ENCODE measurements at regions not wholly inside any gene's neighbourhood (a gene's known extent, or its start where the extent isn't known, plus 50 kb on each side); places are given as distances from the start of the nearest gene placed in this dataset.
A peak's percentile ranks its signal among the peaks of the same experiment; 100 is the strongest.

DNA sequence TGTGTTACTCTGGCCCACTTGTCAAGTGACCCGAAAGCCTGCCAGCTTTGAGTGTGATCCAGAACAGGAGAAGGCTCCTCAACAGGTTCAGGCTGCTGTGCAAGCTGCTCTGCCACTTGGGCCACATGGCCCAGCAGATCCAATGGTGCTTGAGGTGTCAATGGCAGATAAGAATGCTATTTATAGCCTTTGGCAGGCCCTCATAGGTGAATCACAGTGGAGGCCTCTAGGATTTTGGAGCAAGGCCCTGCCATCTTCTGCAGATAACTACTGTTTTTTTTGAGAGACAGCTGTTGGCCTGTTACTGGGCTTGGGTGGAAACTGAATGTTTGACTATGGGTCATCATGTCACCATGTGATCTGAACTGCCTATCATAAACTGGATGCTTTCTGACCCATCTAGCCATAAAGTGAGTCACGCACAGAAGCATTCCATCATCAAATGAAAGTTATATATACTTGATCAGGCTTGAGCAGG is 180.8 kb downstream of the CARTPT start:
- Histone ChIP-seq H2AFZ (ENCODE audit: low read length) (no peak overlapping the region), H3K27me3 (ENCODE audit: control insufficient read depth in 3 of 3, insufficient read depth in 3 of 3, low read depth in 1 of 3, low read length in 3 of 3) (no peaks in the 10 kb centered on the region), H3K18ac (ENCODE audit: low read length) (no peak overlapping the region), H2BK12ac (ENCODE audit: low read length) (no peak overlapping the region), H4K91ac (ENCODE audit: low read depth, low read length, poor library complexity) (no peak overlapping the region), H4K8ac (ENCODE audit: low read depth, low read length) (no peak overlapping the region), H3K27ac (replicated peaks; ENCODE audit: low read length) (no peak overlapping the region), H3K9me3 (replicated peaks in 1 of 2; ENCODE audit: control insufficient read depth in 2 of 2, insufficient read depth in 1 of 2, low read depth in 1 of 2, low read length in 2 of 2) (no peaks in the 10 kb centered on the region), H3K14ac (ENCODE audit: low read length) (no peak overlapping the region), H3K36me3 (replicated peaks in 1 of 2; ENCODE audit: control insufficient read depth in 2 of 2, insufficient read depth in 2 of 2, low read length in 2 of 2) (no peaks in the 10 kb centered on the region), H3K4me1 (ENCODE audit: control insufficient read depth in 2 of 2, insufficient read depth in 1 of 2, low read depth in 1 of 2, low read length in 2 of 2) (no peaks in the 10 kb centered on the region), H3K79me1 (ENCODE audit: low read depth, low read length) (no peaks in the 10 kb centered on the region), H2BK15ac (ENCODE audit: low read length) (no peak overlapping the region), H3K4me3 (ENCODE audit: low read length in 2 of 2) (no peak overlapping the region), H2BK120ac (ENCODE audit: low read depth, low read length) (no peak overlapping the region), H2AK5ac (ENCODE audit: low read depth, low read length) (no peak overlapping the region), H3K23ac (ENCODE audit: low read depth, low read length, poor library complexity) (no peak overlapping the region), H3K9ac (ENCODE audit: low read depth, low read length, poor library complexity) (no peak overlapping the region), H3K4ac (ENCODE audit: low read length) (no peak overlapping the region), H2BK5ac (ENCODE audit: low read length) (no peak overlapping the region), H3K4me2 (ENCODE audit: insufficient read depth, low read length, poor library complexity, severe bottlenecking) (no peak overlapping the region)
- DNase-seq (ENCODE audit: low spot score) = no peak
- WGBS, 2 donors (ENCODE audit: extremely low coverage in 2 of 2, insufficient read length in 2 of 2, insufficient replicate concordance in 1 of 2) = no CpG with 5 or more reads among the region's 2 CpGs

DNA sequence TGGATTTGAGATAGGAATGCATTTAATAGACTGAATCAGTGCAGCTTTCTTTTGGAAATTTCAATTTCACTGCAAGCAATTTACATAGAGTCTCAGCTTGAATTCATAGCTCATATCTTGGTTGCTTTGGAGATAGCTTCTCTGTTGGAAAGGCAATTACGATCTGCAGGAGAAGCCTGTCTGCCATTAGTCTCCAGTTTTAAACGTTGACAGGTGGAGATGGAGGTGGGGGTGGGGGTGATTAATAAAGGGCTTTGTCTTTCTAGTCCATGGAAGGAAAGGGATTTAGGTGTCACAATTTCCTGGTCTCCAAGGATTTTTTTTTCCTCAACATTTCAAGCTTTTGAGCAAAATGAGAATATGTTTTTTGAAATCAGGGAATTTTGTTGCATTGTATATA is 184.7 kb downstream of the CARTPT start:
- H3K18ac ChIP-seq (ENCODE audit: low read length) = no peak overlapping the region
- H2BK15ac ChIP-seq (ENCODE audit: low read length) = no peak overlapping the region

GRCh38 chr5:71904852-71905251 is 185.8 kb downstream of the CARTPT start:
- Histone ChIP-seq H3K23ac (ENCODE audit: low read depth, low read length, poor library complexity) (no peak overlapping the region), H2BK15ac (ENCODE audit: low read length) (no peak overlapping the region), H3K18ac (ENCODE audit: low read length) (no peak overlapping the region), H4K8ac (ENCODE audit: low read depth, low read length) (no peak overlapping the region), H3K4me2 (ENCODE audit: insufficient read depth, low read length, poor library complexity, severe bottlenecking) (no peak overlapping the region), H3K27me3 (ENCODE audit: control insufficient read depth in 3 of 3, insufficient read depth in 3 of 3, low read depth in 1 of 3, low read length in 3 of 3) (no peaks in the 10 kb centered on the region), H2BK12ac (ENCODE audit: low read length) (no peak overlapping the region), H3K79me1 (ENCODE audit: low read depth, low read length) (no peaks in the 10 kb centered on the region), H3K4me1 (ENCODE audit: control insufficient read depth in 2 of 2, insufficient read depth in 1 of 2, low read depth in 1 of 2, low read length in 2 of 2) (peaks cover 4 to 5% of the 10 kb centered on the region in 2 donors), H4K91ac (ENCODE audit: low read depth, low read length, poor library complexity) (no peak overlapping the region), H3K36me3 (replicated peaks in 1 of 2; ENCODE audit: control insufficient read depth in 2 of 2, insufficient read depth in 2 of 2, low read length in 2 of 2) (peaks cover 0 to 1% of the 10 kb centered on the region in 2 donors), H3K9me3 (replicated peaks in 1 of 2; ENCODE audit: control insufficient read depth in 2 of 2, insufficient read depth in 1 of 2, low read depth in 1 of 2, low read length in 2 of 2) (peaks cover 2 to 7% of the 10 kb centered on the region in 2 donors), H2BK120ac (ENCODE audit: low read depth, low read length) (no peak overlapping the region), H3K14ac (ENCODE audit: low read length) (no peak overlapping the region), H3K9ac (ENCODE audit: low read depth, low read length, poor library complexity) (no peak overlapping the region), H3K4ac (ENCODE audit: low read length) (no peak overlapping the region), H3K27ac (replicated peaks; ENCODE audit: low read length) (no peak overlapping the region), H2AK5ac (ENCODE audit: low read depth, low read length) (no peak overlapping the region), H3K4me3 (ENCODE audit: low read length in 2 of 2) (no peak overlapping the region), H2BK5ac (ENCODE audit: low read length) (no peak overlapping the region), H2AFZ (ENCODE audit: low read length) (no peak overlapping the region)
- no CpG with 5 or more reads among the region's 2 CpGs for WGBS, 2 donors (ENCODE audit: extremely low coverage in 2 of 2, insufficient read length in 2 of 2, insufficient replicate concordance in 1 of 2)
- no peak for DNase-seq (ENCODE audit: low spot score)

More for the DNA sequence above, 184.7 kb downstream of the CARTPT start:
- Histone ChIP-seq H3K9ac (ENCODE audit: low read depth, low read length, poor library complexity) (no peak overlapping the region), H3K79me1 (ENCODE audit: low read depth, low read length) (no peaks in the 10 kb centered on the region), H3K4me1 (ENCODE audit: control insufficient read depth in 2 of 2, insufficient read depth in 1 of 2, low read depth in 1 of 2, low read length in 2 of 2) (peaks cover 4 to 5% of the 10 kb centered on the region in 2 donors), H3K4ac (ENCODE audit: low read length) (no peak overlapping the region), H2BK12ac (ENCODE audit: low read length) (no peak overlapping the region), H3K4me3 (ENCODE audit: low read length in 2 of 2) (no peak overlapping the region), H3K23ac (ENCODE audit: low read depth, low read length, poor library complexity) (no peak overlapping the region), H3K27ac (replicated peaks; ENCODE audit: low read length) (no peak overlapping the region), H3K14ac (ENCODE audit: low read length) (no peak overlapping the region), H4K8ac (ENCODE audit: low read depth, low read length) (no peak overlapping the region), H2AFZ (ENCODE audit: low read length) (no peak overlapping the region), H2AK5ac (ENCODE audit: low read depth, low read length) (no peak overlapping the region), H3K9me3 (replicated peaks in 1 of 2; ENCODE audit: control insufficient read depth in 2 of 2, insufficient read depth in 1 of 2, low read depth in 1 of 2, low read length in 2 of 2) (peaks cover 2 to 7% of the 10 kb centered on the region in 2 donors), H2BK120ac (ENCODE audit: low read depth, low read length) (no peak overlapping the region), H3K4me2 (ENCODE audit: insufficient read depth, low read length, poor library complexity, severe bottlenecking) (no peak overlapping the region), H4K91ac (ENCODE audit: low read depth, low read length, poor library complexity) (no peak overlapping the region), H2BK5ac (ENCODE audit: low read length) (no peak overlapping the region), H3K27me3 (ENCODE audit: control insufficient read depth in 3 of 3, insufficient read depth in 3 of 3, low read depth in 1 of 3, low read length in 3 of 3) (no peaks in the 10 kb centered on the region), H3K36me3 (replicated peaks in 1 of 2; ENCODE audit: control insufficient read depth in 2 of 2, insufficient read depth in 2 of 2, low read length in 2 of 2) (peaks cover 0 to 1% of the 10 kb centered on the region in 2 donors)
- no CpG with 5 or more reads among the region's 2 CpGs for WGBS, 2 donors (ENCODE audit: extremely low coverage in 2 of 2, insufficient read length in 2 of 2, insufficient replicate concordance in 1 of 2)
- no peak for DNase-seq (ENCODE audit: low spot score)

DNA sequence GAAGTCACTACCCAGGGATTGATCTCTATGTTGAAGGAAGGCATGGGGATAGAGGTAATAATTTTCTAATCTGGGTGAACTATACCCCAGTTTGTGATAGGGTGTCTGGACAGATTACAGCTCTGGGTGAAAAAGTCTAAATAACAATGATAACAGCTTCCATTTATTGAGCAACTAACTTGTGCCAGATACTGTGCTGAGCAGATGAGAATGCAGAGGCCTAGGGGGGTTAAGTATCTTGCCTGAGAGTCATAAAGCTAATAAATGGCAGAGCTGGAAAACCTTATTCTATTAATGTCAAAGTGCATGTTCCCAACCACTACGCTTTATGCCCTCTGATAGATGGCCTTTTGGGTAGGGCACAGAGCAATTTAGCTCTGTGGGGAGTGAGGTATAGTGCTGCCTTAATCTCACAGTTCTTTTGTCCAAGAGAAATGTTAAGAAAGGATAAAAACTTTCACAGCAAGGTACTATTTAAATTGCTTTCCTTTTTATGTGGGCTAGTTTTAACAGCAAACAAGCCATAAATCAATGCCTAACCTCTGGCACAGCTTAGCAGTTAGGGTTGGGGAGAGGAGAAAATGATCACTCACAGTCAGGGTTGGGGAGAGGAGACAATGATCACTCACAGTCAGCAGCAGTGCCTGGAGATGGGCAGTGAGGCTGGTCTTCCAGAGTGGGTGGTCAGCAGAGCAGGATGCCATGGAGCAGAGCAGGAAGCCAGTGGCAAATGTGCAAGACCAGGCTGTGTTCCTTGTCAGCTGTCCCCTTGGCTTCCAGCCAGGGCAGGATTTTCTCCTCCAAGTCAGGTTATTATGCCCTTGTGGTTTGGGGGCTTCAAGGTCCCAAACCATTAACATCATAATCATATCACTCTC is 187.0 kb downstream of the CARTPT start:
- H3K27me3 ChIP-seq (ENCODE audit: control insufficient read depth in 3 of 3, insufficient read depth in 3 of 3, low read depth in 1 of 3, low read length in 3 of 3) = no peaks in the 10 kb centered on the region
- WGBS, 2 donors (ENCODE audit: extremely low coverage in 2 of 2, insufficient read length in 2 of 2, insufficient replicate concordance in 1 of 2) = no CpG with 5 or more reads among the region's 1 CpG
- no peak overlapping the region for H2BK15ac ChIP-seq (ENCODE audit: low read length)
- H3K27ac ChIP-seq (replicated peaks; ENCODE audit: low read length) = no peak overlapping the region
- H2BK120ac ChIP-seq (ENCODE audit: low read depth, low read length) = peak overlapping the region; percentile 72
- no peak overlapping the region for H2BK5ac ChIP-seq (ENCODE audit: low read length)
- no peak overlapping the region for H2AK5ac ChIP-seq (ENCODE audit: low read depth, low read length)
- peaks cover 0 to 1% of the 10 kb centered on the region in 2 donors for H3K36me3 ChIP-seq (replicated peaks in 1 of 2; ENCODE audit: control insufficient read depth in 2 of 2, insufficient read depth in 2 of 2, low read length in 2 of 2)
- H3K9ac ChIP-seq (ENCODE audit: low read depth, low read length, poor library complexity) = peak overlapping the region; percentile 39
- no peak for DNase-seq (ENCODE audit: low spot score)
- peaks cover 2 to 7% of the 10 kb centered on the region in 2 donors for H3K9me3 ChIP-seq (replicated peaks in 1 of 2; ENCODE audit: control insufficient read depth in 2 of 2, insufficient read depth in 1 of 2, low read depth in 1 of 2, low read length in 2 of 2)
- no peak overlapping the region for H3K4me3 ChIP-seq (ENCODE audit: low read length in 2 of 2)
- H3K4ac ChIP-seq (ENCODE audit: low read length) = no peak overlapping the region
- H3K4me2 ChIP-seq (ENCODE audit: insufficient read depth, low read length, poor library complexity, severe bottlenecking) = no peak overlapping the region
- no peak overlapping the region for H3K14ac ChIP-seq (ENCODE audit: low read length)
- H4K8ac ChIP-seq (ENCODE audit: low read depth, low read length) = no peak overlapping the region
- peak overlapping the region; percentile 42 for H3K18ac ChIP-seq (ENCODE audit: low read length)
- no peak overlapping the region for H4K91ac ChIP-seq (ENCODE audit: low read depth, low read length, poor library complexity)
- H3K79me1 ChIP-seq (ENCODE audit: low read depth, low read length) = no peaks in the 10 kb centered on the region
- H2BK12ac ChIP-seq (ENCODE audit: low read length) = no peak overlapping the region
- peaks cover 4 to 5% of the 10 kb centered on the region in 2 donors for H3K4me1 ChIP-seq (ENCODE audit: control insufficient read depth in 2 of 2, insufficient read depth in 1 of 2, low read depth in 1 of 2, low read length in 2 of 2)
- peak overlapping the region; percentile 11 for H2AFZ ChIP-seq (ENCODE audit: low read length)
- H3K23ac ChIP-seq (ENCODE audit: low read depth, low read length, poor library complexity) = no peak overlapping the region
